K562 (cell line): ENCODE measurements at regions not wholly inside any gene's neighbourhood (a gene's known extent, or its start where the extent isn't known, plus 50 kb on each side); places are given as distances from the start of the nearest gene placed in this dataset.

Experiments used
- ATAC-seq: fragments of 200-7000 bp; cut with Tn5 transposase; 3 replicates; pipeline ENCODE4 v1.9.1; 2020; ENCODE audit warnings: moderate library complexity
- BruUV-seq: library from RNA; stranded (reverse); fragments of 400-500 nt; replicated peaks from 2 replicates; lab custom pipeline; 2021; lab: Mats Ljungman, UMichigan
- CTCF ChIA-PET: fragments of 300-600 bp; formaldehyde crosslinking; extraction: SDS; loops from one replicate; lab custom pipeline; 2021; ENCODE audit warnings: low intra/inter-chr PET ratio; lab: Yijun Ruan, JAX
- POLR2A ChIA-PET: fragments of 300-600, 350-650 bp; sonication (Branson Sonifier 250); formaldehyde crosslinking; extraction: SDS; loops from one replicate; lab custom pipeline; 2021; ENCODE audit warnings: antibody characterized with exemption, inconsistent platforms; lab: Yijun Ruan, JAX
- DNase-seq, 4 experiments: peaks; one replicate each; pipeline versions ENCODE4 v3.0.0 to v3.0.0-alpha.2; 2011 to 2018; ENCODE audit warnings: low spot score in 3 of 4, mixed read lengths in 3 of 4; ENCODE audit errors: extremely low read depth in 1 of 4
- FAIRE-seq: peaks from 2 replicates; lab custom pipeline; 2011; peaks lifted over from hg19 to GRCh38; lab: Jason Lieb, UNC
- H2AFZ ChIP-seq: 2 replicates; pipeline ENCODE4 v1.6.0; 2011; ENCODE audit warnings: low read depth, low read length, control low read depth, inconsistent platforms
- H3K27ac ChIP-seq: fragments of 200-600 bp; 3 replicates; pipeline ENCODE4 v1.8.0; 2011; ENCODE audit warnings: low read depth, mild to moderate bottlenecking, control low read depth, inconsistent platforms, low read length, moderate library complexity, mixed read lengths; ENCODE audit errors: extremely low read depth
- H3K27me3 ChIP-seq, 2 experiments: fragments of 300-600 bp in 1 of 2; 2 replicates in 1 of 2; 3 replicates in 1 of 2; pipeline versions ENCODE4 v1.6.0 to v1.8.0; 2011; ENCODE audit warnings: inconsistent platforms in 2 of 2, low read length in 2 of 2, mild to moderate bottlenecking in 1 of 2, mixed read lengths in 1 of 2, moderate library complexity in 1 of 2; ENCODE audit not compliant: control insufficient read depth in 2 of 2, insufficient read depth in 2 of 2
- H3K36me3 ChIP-seq: fragments of 300-600 bp; 3 replicates; pipeline ENCODE4 v1.8.0; 2011; ENCODE audit warnings: mild to moderate bottlenecking, low read length, inconsistent platforms; ENCODE audit not compliant: control insufficient read depth, insufficient read depth
- H3K4me1 ChIP-seq, 2 experiments: fragments of 200-600 bp in 1 of 2; replicated peaks in 1 of 2; 2 replicates in 1 of 2; 3 replicates in 1 of 2; pipeline versions ENCODE4 v1.5.1 to v1.8.0; 2011; ENCODE audit warnings: inconsistent platforms in 2 of 2, low read length in 2 of 2, mild to moderate bottlenecking in 1 of 2, mixed read lengths in 1 of 2, moderate library complexity in 1 of 2; ENCODE audit not compliant: control insufficient read depth in 2 of 2, insufficient read depth in 2 of 2
- H3K4me2 ChIP-seq: 2 replicates; pipeline ENCODE4 v1.6.1; 2011; ENCODE audit warnings: low read length, control low read depth, inconsistent platforms, mixed read lengths; ENCODE audit not compliant: insufficient read depth
- H3K4me3 ChIP-seq: fragments of 200-600 bp; sonication (generic), shearing (Covaris generic); 2 replicates; pipeline ENCODE4 v1.5.1; 2016; ENCODE audit warnings: control low read depth, inconsistent platforms
- H3K79me2 ChIP-seq: fragments of 200-600 bp; 3 replicates; pipeline ENCODE4 v1.8.0; 2011; ENCODE audit warnings: low read length, inconsistent platforms; ENCODE audit not compliant: control insufficient read depth, insufficient read depth
- H3K9ac ChIP-seq, 2 experiments: 2 replicates each; pipeline versions ENCODE4 v1.6.0 to v1.6.1; 2011; ENCODE audit warnings: low read depth in 2 of 2, low read length in 2 of 2, control low read depth in 1 of 2, inconsistent platforms in 1 of 2, mild to moderate bottlenecking in 1 of 2, mixed read lengths in 1 of 2; ENCODE audit not compliant: insufficient read depth in 1 of 2
- H3K9me1 ChIP-seq: one replicate; pipeline ENCODE4 v1.6.0; 2011; ENCODE audit warnings: inconsistent platforms, mild to moderate bottlenecking, low read length, moderate library complexity; ENCODE audit not compliant: control insufficient read depth, insufficient read depth
- H3K9me3 ChIP-seq: replicated peaks from 2 replicates; pipeline ENCODE4 v1.5.1; 2011; ENCODE audit warnings: low read depth, low read length, inconsistent platforms; ENCODE audit not compliant: control insufficient read depth, insufficient read depth
- H4K20me1 ChIP-seq: replicated peaks from 2 replicates; pipeline ENCODE4 v1.6.1; 2011; ENCODE audit warnings: low read length, inconsistent platforms, mixed read lengths; ENCODE audit not compliant: control insufficient read depth, insufficient read depth
- ATF7 ChIP-seq: fragments of 450-650 bp; IDR thresholded peaks from 2 replicates; pipeline ENCODE4 v1.7.1; 2014; ENCODE audit warnings: mild to moderate bottlenecking, moderate library complexity
- CHD2 ChIP-seq: IDR thresholded peaks from 2 replicates; pipeline ENCODE4 v1.6.1; 2011; ENCODE audit warnings: low read depth, low read length
- MLX ChIP-seq, 2 experiments: fragments of 450-650 bp in 1 of 2; sonication (generic) in 1 of 2; formaldehyde crosslinking; conservative IDR thresholded peaks; 2 replicates each; pipeline versions ENCODE4 v1.4.0 to v1.8.1; 2020 to 2022; ENCODE audit warnings: mild to moderate bottlenecking in 1 of 2, missing genetic modification reagents in 1 of 2
- POLR2A ChIP-seq: fragments of 450-650 bp; conservative IDR thresholded peaks from 2 replicates; pipeline ENCODE4 v1.6.1; 2016
- ZFP1 ChIP-seq: fragments of 450-650 bp; formaldehyde crosslinking; IDR thresholded peaks from 2 replicates; pipeline ENCODE4 v1.4.0; 2020; ENCODE audit warnings: mild to moderate bottlenecking, mixed read lengths
- ZNF518B ChIP-seq: fragments of 250-450 bp; sonication (Bioruptor Pico); IDR thresholded peaks from 2 replicates; pipeline ENCODE4 v1.5.0; 2021; ENCODE audit warnings: mild to moderate bottlenecking, moderate library complexity
- WGBS: fragments of 100-300 bp; shearing (Covaris generic); methylation state at CpG from one replicate; pipeline ENCODE4 v1.1.6; 2016; ENCODE audit warnings: low coverage, mixed read lengths; ENCODE audit not compliant: insufficient coverage; ENCODE audit errors: missing lambda C conversion rate; 5-methylcytosine and 5-hydroxymethylcytosine counted together
- in situ Hi-C: fragments of 300-500 bp; cut with MboI; formaldehyde crosslinking; loops from 4 replicates; pipeline ENCODE4 v1.15.0; 2018; ENCODE audit warnings: inconsistent platforms, mixed read lengths
- intact Hi-C: fragments of 100-400 bp; cut with micrococcal nuclease; formaldehyde crosslinking; loops from 2 replicates; pipeline ENCODE4 v1.14.2; 2022

GRCh38 chr1:55646181-55646580 is 431.0 kb upstream of the USP24 start (continued):
- TF ChIP-seq ZNF518B (CRISPR knock-in tag), result no peak

- H3K4me2 ChIP-seq, result no peak overlapping the region
- H2AFZ ChIP-seq, result no peak overlapping the region
- no peaks in the 10 kb centered on the region for H4K20me1 ChIP-seq
- ChIA-PET POLR2A (no interaction called here), CTCF (no interaction called here)
- H3K27ac ChIP-seq, result no peak overlapping the region
- no peaks in the 10 kb centered on the region for H3K36me3 ChIP-seq
- ATAC-seq, result no peak
- DNase-seq, result no peak
- intact Hi-C loops (no loop called here), in situ Hi-C loops (no loop called here)
- H3K9me3 ChIP-seq, result no peaks in the 10 kb centered on the region
- WGBS, result 0% methylated on average over 5 of the region's 5 CpGs
- no peaks in the 10 kb centered on the region for H3K4me1 ChIP-seq
- no peaks in the 10 kb centered on the region for H3K79me2 ChIP-seq
- no peak for TF ChIP-seq CHD2
- TF ChIP-seq ZFP1, result no peak
- TF ChIP-seq MLX (CRISPR knock-in tag; conservative IDR thresholded peaks at IDR 0.05), result no peak
- no peak for TF ChIP-seq ATF7
- TF ChIP-seq POLR2A, result no peak
- no peak overlapping the region for H3K9ac ChIP-seq
- H3K27me3 ChIP-seq, result no peaks in the 10 kb centered on the region
- H3K9me1 ChIP-seq, result no peaks in the 10 kb centered on the region
- no TSS peak for BruUV-seq
- H3K4me3 ChIP-seq, result no peak overlapping the region
- FAIRE-seq, result no peak
Measured at GRCh38 chr1:55645270-55645669, 430.1 kb upstream of the USP24 start.
